Inferior parietal cortex (tissue), 1 donor: ENCODE measurements at regions not wholly inside any gene's neighbourhood (a gene's known extent, or its start where the extent isn't known, plus 50 kb on each side); places are given as distances from the start of the nearest gene placed in this dataset.
"Not testable (repeated sequence)": the region's sequence is repeated elsewhere in the genome, so short reads cannot be mapped to it uniquely, and the experiment has no call there.

ENCODE experiments used
- DNase-seq: peaks from one replicate; pipeline ENCODE4 v3.0.0-alpha.2; 2016; ENCODE audit errors: extremely low spot score

- no peak for DNase-seq
Observed at GRCh38 chr7:145464287-145464686, 628.4 kb upstream of the TPK1 start.

GRCh38 chr7:145462463-145462862, 626.6 kb upstream of the TPK1 start:
- DNase-seq: no peak

DNA sequence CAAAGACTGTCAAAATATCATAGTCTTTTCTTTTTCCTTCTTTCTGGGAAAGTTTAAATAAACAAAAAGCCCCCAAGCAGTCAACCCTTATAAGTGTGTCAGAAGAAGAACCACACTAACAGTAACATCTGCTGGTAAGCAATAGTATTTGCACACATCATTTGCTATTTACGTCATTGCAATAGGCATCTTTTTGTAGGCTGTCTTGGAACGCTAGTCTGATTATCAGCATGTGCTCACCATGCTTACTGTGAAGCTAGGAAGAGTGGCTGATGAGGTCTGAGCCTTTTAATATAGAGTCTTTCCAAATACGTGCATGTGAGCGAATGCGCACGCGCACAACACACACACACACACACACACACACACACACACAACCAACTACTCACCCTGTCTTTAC, 599.0 kb upstream of the TPK1 start:
- no peak for DNase-seq

GRCh38 chr7:145431834-145432233, 596.0 kb upstream of the TPK1 start:
- no peak for DNase-seq

DNA sequence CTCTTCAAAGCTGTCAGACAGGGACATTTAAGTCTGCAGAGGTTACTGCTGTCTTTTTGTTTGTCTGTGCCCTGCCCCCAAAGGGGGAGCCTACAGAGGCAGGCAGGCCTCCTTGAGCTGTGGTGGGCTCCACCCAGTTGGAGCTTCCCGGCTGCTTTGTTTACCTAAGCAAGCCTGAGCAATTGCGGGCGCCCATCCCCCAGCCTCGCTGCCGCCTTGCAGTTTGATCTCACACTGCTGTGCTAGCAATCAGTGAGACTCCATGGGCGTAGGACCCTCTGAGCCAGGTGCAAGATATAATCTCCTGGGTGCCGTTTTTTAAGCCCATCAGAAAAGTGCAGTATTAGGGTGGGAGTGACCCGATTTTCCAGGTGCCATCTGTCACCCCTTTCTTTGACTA, 582.6 kb upstream of the TPK1 start:
- not testable (repeated sequence) for DNase-seq

GRCh38 chr7:145411066-145411465, 575.2 kb upstream of the TPK1 start:
- DNase-seq: no peak

GRCh38 chr7:145398758-145399157, 562.9 kb upstream of the TPK1 start:
- DNase-seq: no peak

- DNase-seq: no peak
Observed at GRCh38 chr7:145394126-145394525, 558.3 kb upstream of the TPK1 start.

- no peak for DNase-seq
Observed at GRCh38 chr7:145382762-145383161, 546.9 kb upstream of the TPK1 start.

DNA sequence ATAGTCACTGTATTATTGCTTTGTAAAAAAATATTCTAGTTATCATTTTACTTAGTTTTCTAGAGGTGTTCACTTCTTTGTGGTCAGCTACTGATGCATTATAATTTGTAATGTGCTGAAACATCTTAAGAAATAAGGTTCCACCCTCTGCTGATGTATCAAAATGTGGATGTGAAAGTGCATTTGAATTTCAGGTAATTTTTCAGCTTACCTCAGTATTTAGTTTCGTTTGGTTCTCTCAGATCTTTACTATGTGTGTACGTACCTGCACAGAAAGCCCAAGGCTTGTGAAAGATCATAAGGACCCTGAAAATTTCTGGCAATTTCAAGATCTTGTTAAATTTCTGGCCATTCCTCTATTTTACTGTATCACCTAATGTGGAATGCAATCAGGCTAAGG, 542.3 kb upstream of the TPK1 start:
- no peak for DNase-seq

- no peak for DNase-seq
Observed at GRCh38 chr7:145360511-145361100, 524.8 kb upstream of the TPK1 start.

DNA sequence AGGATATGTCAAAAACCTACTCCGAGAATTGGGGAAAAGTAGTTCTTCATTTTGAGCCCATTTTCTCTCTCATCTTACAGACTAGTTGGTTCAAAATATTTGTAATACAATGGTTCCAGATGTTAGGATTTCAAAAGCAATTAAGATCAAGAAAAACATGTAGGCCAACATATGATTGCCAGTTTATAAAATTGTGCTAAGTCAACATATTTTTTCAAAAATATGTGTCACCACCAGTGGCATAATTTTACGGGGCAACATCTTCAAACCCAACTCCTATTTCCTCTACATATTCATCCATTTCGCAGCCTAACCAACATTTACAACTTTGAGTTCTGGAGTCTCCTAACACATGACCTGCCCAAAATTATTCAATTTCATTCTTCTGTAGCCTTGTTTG, 514.5 kb upstream of the TPK1 start:
- no peak for DNase-seq

DNA sequence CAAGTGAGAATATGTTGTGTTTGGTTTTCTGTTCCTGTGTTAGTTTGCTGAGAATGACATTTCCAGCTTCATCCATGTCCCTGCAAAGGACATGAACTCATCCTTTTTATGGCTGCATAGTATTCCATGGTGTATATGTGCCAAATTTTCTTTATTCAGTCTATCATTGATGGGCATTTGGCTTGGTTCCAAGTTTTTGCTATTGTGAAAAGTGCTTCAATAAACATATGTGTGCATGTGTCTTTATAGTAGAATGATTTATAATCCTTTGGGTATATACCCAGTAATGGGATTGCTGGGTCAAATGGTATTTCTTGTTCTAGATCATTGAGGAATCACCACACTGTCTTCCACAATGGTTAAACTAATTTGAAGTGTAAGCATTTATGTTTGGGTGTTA, 513.6 kb upstream of the TPK1 start:
- DNase-seq: not testable (repeated sequence)

GRCh38 chr7:145347271-145347670, 511.4 kb upstream of the TPK1 start:
- no peak for DNase-seq

- DNase-seq: no peak
Observed at GRCh38 chr7:145339319-145339718, 503.5 kb upstream of the TPK1 start.

- DNase-seq: no peak
Observed at GRCh38 chr7:145331522-145331921, 495.7 kb upstream of the TPK1 start.

- DNase-seq: no peak
Observed at GRCh38 chr7:145331076-145331475, 495.2 kb upstream of the TPK1 start.

DNA sequence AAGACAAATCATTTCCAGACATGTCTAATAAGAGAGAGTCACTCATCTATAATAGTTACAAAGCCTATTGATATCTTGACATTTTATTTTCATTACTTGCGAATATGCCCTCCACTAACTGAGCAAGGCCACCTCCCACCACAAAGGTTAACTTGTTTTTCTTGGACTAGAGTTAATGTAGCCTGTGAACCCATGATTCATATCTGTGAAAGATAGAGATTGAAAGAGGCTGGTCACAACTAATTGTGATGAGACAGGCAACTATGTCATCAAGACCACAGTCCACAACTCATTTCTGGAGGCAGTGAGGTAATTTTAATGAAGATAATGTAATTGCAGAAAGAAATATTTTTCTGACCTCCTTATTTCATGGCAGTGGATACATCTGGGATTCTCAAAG, 491.8 kb upstream of the TPK1 start:
- no peak for DNase-seq

- DNase-seq: no peak
Observed at GRCh38 chr7:145324081-145324480, 488.2 kb upstream of the TPK1 start.

DNA sequence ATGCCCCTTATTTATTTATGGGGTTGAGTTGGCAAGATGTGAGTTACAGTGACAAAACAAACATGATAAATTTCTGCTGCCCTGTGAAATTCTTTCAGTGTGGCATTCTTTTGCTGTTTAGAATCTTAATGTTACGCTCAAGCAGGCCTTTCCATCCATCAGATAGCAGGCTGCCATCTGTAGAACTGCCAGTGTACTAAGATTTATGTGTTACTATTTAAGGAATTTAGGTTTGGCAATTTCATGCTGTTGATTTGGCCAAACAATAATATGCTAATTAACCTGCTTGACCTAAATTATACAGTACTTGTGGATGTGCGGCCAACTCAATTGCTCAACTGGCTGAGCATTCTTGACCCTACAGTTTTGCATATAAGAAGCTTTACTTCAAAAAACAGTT, 477.7 kb upstream of the TPK1 start:
- no peak for DNase-seq

GRCh38 chr7:145293754-145294153, 457.9 kb upstream of the TPK1 start:
- no peak for DNase-seq

DNA sequence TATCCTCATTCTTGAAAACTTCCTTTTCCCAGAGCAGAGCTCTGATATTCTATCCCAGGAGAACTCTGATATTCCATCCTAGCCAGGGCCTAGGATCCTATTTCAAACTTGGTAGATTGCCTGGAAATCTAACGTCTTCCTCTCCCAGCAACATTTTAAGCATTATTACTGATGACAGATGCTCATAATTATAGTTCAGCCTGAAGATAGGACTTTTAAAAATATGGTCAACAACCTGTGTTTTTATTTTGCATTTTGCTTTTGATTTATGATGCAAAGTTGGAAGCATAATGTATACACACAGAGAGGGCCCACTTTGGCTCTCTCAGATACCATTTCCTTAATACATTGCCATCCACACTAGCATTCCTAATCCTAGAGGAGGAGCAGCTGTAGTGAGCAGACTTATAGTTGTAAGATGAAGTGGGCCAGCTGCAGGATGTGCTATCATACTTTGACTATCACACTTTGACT, 457.4 kb upstream of the TPK1 start:
- no peak for DNase-seq

- DNase-seq: no peak
Observed at GRCh38 chr7:145289384-145289783, 453.5 kb upstream of the TPK1 start.

DNA sequence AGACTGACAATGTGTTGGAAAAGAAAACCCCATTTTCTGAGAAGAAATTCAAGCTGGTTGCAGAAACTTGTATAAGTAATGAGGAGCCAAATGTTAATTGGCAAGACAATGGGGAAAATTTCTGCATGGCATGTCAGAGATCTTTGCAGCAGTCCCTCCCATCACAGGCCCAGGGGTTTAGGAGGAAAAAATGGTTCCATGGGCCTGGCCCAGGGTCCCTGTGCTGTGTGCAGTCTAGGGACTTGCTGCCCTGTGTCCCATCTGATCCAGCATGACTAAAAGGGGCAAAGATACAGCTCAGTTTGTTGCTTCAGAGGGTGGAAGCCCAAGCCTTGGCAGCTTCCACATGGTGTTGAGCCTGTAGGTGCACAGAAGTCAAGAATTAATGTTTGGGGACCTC, 440.3 kb upstream of the TPK1 start:
- no peak for DNase-seq
